ENCODE measurements at regions not wholly inside any gene's neighbourhood (a gene's known extent, or its start where the extent isn't known, plus 50 kb on each side); places are given as distances from the start of the nearest gene placed in this dataset.

DNA sequence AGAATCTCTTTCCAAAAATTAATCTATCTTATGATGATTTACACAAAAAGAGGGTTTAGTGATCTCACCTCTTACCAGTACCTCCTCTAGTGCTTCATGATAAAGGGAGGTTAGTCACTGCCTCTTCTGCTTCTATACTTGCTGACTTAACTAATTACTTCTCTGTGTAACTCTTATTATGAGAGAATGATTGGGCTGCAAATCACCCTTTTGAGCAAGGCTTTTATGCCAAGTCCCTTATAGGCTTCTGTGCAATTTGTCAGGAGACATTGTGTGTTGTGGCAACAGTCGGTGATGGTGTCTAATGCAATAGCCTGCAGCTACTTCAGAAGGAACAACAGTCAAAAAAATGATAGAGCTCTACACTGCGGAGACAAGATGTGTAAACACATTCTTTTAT lies 1568.1 kb upstream of the GOT2 start:
- no peak for TF ChIP-seq FOXA2 (IDR thresholded peaks at IDR 0.05)
- no peak for TF ChIP-seq NR2F2 (IDR thresholded peaks at IDR 0.05)
- TF ChIP-seq YY1 (IDR thresholded peaks at IDR 0.05), result no peak
- no peaks in the 10 kb centered on the region for H3K36me3 ChIP-seq (ENCODE audit: control insufficient read depth in 4 of 4, insufficient read depth in 3 of 4, low read depth in 1 of 4, low read length in 3 of 4)
- WGBS, result 70% methylated on average over 2 of the region's 2 CpGs

DNA sequence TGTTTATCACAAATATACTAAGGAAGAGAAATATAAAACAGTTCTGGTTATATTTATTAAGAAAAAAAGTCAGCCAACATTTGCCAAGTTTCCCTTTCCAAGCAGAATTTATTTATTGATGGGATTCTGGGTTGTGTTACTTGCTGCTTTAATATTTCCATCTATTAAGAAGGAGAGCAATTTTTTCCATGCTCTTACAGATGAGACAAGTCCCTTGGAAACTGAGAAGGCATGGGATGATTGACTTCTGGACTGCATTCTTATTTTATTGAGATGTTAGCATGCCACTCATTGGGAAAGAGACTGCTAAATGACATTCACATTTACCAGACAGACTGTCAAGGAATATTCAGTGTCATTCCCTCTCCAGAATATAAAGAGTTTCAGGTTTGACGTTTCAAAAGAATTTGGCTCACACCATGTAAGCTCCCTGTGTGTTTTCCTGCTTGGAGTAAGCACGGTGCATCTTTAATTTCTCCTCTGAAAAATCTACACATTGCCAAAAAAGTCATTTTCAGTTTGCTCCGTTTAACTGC lies 1565.2 kb upstream of the GOT2 start:
- DNase-seq (ENCODE audit: low spot score), result no peak
- 68% methylated on average over 3 of the region's 3 CpGs for WGBS
- Histone ChIP-seq H3K27ac (ENCODE audit: low read depth in 1 of 2, low read length in 2 of 2) (no peak overlapping the region), H3K36me3 (ENCODE audit: control insufficient read depth in 4 of 4, insufficient read depth in 3 of 4, low read depth in 1 of 4, low read length in 3 of 4) (no peaks in the 10 kb centered on the region), H3K4me3 (ENCODE audit: low read depth in 1 of 3, low read length in 3 of 3) (no peak overlapping the region), H3K27me3 (ENCODE audit: control insufficient read depth in 4 of 4, insufficient read depth in 4 of 4, low read length in 3 of 4) (no peaks in the 10 kb centered on the region), H3K9ac (ENCODE audit: low read depth in 1 of 2, low read length in 2 of 2) (no peak overlapping the region), H3K4me1 (ENCODE audit: control insufficient read depth in 4 of 4, insufficient read depth in 4 of 4, low read length in 3 of 4) (no peaks in the 10 kb centered on the region), H3K9me3 (ENCODE audit: control insufficient read depth in 4 of 4, low read length in 3 of 4) (peaks cover 0 to 2% (median 0%) of the 10 kb centered on the region in 4 donors)
- TF ChIP-seq RAD21 (IDR thresholded peaks at IDR 0.05), result no peak
- no peak for TF ChIP-seq FOXA2 (IDR thresholded peaks at IDR 0.05)
- TF ChIP-seq YY1 (IDR thresholded peaks at IDR 0.05), result no peak
- TF ChIP-seq SP1 (IDR thresholded peaks at IDR 0.05), result no peak
- TF ChIP-seq HNF4G (IDR thresholded peaks at IDR 0.05), result no peak
- no peak for TF ChIP-seq JUND (IDR thresholded peaks at IDR 0.05)

More for the DNA sequence above, 1568.1 kb upstream of the GOT2 start:
- Histone ChIP-seq H3K27me3 (ENCODE audit: control insufficient read depth in 4 of 4, insufficient read depth in 4 of 4, low read length in 3 of 4) (peaks cover 0 to 4% (median 0%) of the 10 kb centered on the region in 4 donors), H3K9me3 (ENCODE audit: control insufficient read depth in 4 of 4, low read length in 3 of 4) (no peaks in the 10 kb centered on the region), H3K4me3 (ENCODE audit: low read depth in 1 of 3, low read length in 3 of 3) (no peak overlapping the region), H3K27ac (ENCODE audit: low read depth in 1 of 2, low read length in 2 of 2) (no peak overlapping the region), H3K4me1 (ENCODE audit: control insufficient read depth in 4 of 4, insufficient read depth in 4 of 4, low read length in 3 of 4) (no peaks in the 10 kb centered on the region), H3K9ac (ENCODE audit: low read depth in 1 of 2, low read length in 2 of 2) (no peak overlapping the region)
- no peak for DNase-seq (ENCODE audit: low spot score)

GRCh38 chr16:60295451-60295850 lies 1561.3 kb upstream of the GOT2 start:
- 56% methylated on average over 3 of the region's 3 CpGs for whole genome bisulfite sequencing

More at GRCh38 chr16:60295451-60295850, 1561.3 kb upstream of the GOT2 start:
- Histone ChIP-seq H3K27ac (ENCODE audit: low read depth in 1 of 2, low read length in 2 of 2) (no peak overlapping the region), H3K9ac (ENCODE audit: low read depth in 1 of 2, low read length in 2 of 2) (no peak overlapping the region), H3K4me3 (ENCODE audit: low read depth in 1 of 3, low read length in 3 of 3) (no peak overlapping the region), H3K36me3 (ENCODE audit: control insufficient read depth in 4 of 4, insufficient read depth in 3 of 4, low read depth in 1 of 4, low read length in 3 of 4) (no peaks in the 10 kb centered on the region), H3K4me1 (ENCODE audit: control insufficient read depth in 4 of 4, insufficient read depth in 4 of 4, low read length in 3 of 4) (no peaks in the 10 kb centered on the region), H3K9me3 (ENCODE audit: control insufficient read depth in 4 of 4, low read length in 3 of 4) (peaks cover 0 to 2% (median 0%) of the 10 kb centered on the region in 4 donors), H3K27me3 (ENCODE audit: control insufficient read depth in 4 of 4, insufficient read depth in 4 of 4, low read length in 3 of 4) (no peaks in the 10 kb centered on the region)
- TF ChIP-seq HNF4G (IDR thresholded peaks at IDR 0.05) (no peak), RAD21 (IDR thresholded peaks at IDR 0.05) (no peak), GABPA (IDR thresholded peaks at IDR 0.05 in 1 of 2, conservative IDR thresholded peaks at IDR 0.05 in 1 of 2) (no peak), FOXA1 (IDR thresholded peaks at IDR 0.05) (no peak), YY1 (IDR thresholded peaks at IDR 0.05) (no peak), RXRA (IDR thresholded peaks at IDR 0.05) (no peak), CTCF (IDR thresholded peaks at IDR 0.05; ENCODE audit: low read depth, low read length, missing input control) (no peak), HNF4A (conservative IDR thresholded peaks at IDR 0.05) (no peak), MAX (IDR thresholded peaks at IDR 0.05) (no peak)
- TF ChIP-seq, protein P1, sequence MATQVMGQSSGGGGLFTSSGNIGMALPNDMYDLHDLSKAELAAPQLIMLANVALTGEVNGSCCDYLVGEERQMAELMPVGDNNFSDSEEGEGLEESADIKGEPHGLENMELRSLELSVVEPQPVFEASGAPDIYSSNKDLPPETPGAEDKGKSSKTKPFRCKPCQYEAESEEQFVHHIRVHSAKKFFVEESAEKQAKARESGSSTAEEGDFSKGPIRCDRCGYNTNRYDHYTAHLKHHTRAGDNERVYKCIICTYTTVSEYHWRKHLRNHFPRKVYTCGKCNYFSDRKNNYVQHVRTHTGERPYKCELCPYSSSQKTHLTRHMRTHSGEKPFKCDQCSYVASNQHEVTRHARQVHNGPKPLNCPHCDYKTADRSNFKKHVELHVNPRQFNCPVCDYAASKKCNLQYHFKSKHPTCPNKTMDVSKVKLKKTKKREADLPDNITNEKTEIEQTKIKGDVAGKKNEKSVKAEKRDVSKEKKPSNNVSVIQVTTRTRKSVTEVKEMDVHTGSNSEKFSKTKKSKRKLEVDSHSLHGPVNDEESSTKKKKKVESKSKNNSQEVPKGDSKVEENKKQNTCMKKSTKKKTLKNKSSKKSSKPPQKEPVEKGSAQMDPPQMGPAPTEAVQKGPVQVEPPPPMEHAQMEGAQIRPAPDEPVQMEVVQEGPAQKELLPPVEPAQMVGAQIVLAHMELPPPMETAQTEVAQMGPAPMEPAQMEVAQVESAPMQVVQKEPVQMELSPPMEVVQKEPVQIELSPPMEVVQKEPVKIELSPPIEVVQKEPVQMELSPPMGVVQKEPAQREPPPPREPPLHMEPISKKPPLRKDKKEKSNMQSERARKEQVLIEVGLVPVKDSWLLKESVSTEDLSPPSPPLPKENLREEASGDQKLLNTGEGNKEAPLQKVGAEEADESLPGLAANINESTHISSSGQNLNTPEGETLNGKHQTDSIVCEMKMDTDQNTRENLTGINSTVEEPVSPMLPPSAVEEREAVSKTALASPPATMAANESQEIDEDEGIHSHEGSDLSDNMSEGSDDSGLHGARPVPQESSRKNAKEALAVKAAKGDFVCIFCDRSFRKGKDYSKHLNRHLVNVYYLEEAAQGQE (IDR thresholded peaks at IDR 0.05), result no peak
- TF ChIP-seq, protein P2, sequence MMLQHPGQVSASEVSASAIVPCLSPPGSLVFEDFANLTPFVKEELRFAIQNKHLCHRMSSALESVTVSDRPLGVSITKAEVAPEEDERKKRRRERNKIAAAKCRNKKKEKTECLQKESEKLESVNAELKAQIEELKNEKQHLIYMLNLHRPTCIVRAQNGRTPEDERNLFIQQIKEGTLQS (IDR thresholded peaks at IDR 0.05), result no peak
- DNase-seq (ENCODE audit: low spot score), result no peak

All from liver (tissue), 8 donors.